ENCODE measurements at regions not wholly inside any gene's neighbourhood (a gene's known extent, or its start where the extent isn't known, plus 50 kb on each side); places are given as distances from the start of the nearest gene placed in this dataset.
"Not testable (repeated sequence)": the region's sequence is repeated elsewhere in the genome, so short reads cannot be mapped to it uniquely, and the experiment has no call there.

DNA sequence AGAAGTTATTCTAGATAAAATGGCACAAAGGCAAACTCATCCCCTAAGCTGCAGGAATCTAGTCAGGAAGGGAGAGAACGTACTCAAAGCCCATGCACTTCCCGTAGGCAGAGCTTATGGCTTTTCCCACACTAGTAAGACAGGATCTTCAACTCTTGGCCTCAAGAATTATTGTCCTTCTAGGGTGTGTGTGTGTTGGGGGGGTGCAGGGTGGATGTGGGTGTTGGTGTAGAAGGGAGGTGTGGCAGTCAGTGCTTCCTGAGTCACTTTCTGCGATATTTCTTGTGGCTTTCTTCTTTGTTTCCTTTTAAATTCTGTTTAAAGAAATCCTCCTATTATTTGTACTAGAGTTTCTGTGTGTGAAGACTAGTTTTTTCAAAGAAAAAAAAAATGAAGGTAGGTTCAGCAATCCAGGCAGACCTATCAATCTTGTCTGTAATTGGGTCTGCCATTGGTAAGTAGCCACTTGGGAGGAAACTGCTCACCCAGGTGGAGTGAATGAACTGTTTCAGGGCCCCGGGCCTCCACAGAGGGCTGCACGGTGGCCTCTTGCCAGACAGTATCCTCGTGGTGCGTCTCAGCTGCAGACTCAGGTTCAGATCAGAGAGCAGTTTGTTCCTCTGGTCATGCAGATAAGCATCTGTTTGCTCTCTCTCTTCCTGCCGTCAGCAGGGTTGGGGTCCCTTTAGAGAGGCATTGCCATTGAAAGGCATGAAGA, 131.9 kb downstream of the NPR3 start:
- peak in 2 of 3 donors; percentile 57 to 87 for DNase-seq (ENCODE audit: low read depth in 2 of 3, low spot score in 2 of 3)

DNA sequence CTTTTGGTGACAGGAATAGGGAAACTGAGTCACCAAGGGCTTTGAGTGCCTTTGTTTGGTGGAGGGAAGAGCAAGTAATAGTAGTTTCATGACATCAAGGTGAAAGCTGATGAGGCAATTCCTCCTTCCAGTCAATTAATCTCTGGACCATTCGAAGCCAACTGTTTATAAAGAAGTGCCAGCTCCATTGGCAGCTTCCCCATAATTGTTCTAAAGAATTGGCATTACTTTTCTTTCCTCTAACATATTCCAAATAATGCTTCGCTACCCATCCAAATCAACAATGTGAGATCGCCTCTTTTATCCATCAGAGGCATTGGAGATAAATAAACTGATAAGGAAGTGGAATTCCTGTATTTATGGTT, 132.4 kb downstream of the NPR3 start:
- peak in 1 of 3 donors; percentile 42 for DNase-seq (ENCODE audit: low read depth in 2 of 3, low spot score in 2 of 3)

DNA sequence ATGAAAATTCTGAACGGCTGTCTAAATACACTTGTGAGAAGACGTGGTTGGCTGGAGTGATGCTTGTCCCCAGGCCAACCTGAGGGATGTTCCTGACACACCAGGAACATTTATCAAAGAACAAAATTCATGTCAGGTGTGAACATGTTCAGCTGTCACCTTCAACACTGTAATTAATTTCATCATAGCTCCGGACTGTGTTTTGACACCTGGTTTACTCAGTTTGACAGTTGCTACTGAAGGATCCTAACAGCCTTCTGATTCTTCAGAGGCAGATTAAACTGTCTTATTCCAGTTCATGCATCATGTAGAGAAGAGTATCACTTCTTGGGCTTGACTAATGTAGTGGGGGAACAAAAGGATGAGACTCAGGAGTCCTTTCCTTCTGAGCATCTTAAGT, 134.1 kb downstream of the NPR3 start:
- no peak for DNase-seq (ENCODE audit: low read depth in 2 of 3, low spot score in 2 of 3)

DNA sequence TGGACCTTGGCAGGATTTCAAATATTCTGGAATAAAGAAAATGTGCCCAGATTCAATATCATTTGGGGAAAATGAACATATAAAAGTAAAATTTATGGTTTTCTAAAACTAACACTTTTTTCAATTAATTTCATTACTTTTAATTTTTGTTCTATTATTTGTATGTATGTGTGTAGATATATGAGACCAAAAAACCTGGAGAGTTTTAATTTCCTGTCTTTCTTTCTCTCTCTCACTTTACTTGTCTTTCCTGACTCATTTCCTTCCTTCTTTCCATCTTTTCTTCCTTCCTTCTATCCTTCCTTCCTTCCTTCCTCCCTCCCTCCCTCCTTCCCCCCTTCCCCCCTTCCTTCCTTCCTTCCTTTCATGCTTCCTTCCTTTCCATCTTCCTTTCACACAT, 137.0 kb downstream of the NPR3 start:
- DNase-seq (ENCODE audit: low read depth in 2 of 3, low spot score in 2 of 3) = no peak

GRCh38 chr5:32848681-32849080, 137.6 kb downstream of the NPR3 start:
- DNase-seq (ENCODE audit: low read depth in 2 of 3, low spot score in 2 of 3) = no peak

DNA sequence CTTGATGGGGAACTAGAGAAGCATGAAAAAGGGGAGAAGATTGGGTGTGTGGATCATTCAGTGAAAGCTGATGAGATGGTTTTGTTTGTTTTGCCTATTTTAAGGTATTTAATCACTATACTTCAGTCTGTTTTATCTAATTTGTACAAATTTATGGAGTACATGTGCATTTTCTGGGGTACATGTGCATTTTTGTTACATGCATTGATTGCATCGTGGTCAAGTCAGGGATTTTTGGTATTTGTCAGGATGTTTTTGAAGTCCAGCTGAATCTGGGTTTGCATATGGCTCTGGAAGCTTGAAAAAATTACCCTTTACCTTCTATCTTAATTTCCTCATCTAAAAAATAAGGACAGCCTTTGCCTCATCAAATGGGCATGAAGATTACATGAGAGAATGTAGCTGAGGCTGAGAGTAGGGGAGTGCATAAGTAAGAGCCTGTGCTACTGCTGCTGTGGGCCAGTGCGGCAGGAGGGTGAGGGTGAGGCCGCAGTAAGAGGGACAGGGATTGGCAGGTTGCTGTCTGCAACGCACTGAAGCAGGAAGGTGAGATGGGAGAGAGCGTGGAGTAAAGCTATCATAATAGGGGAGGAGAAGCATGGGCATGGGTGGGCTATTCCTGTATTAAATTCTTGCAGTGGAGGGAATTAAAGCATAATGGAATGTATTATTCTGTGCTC, 139.8 kb downstream of the NPR3 start:
- DNase-seq (ENCODE audit: low read depth in 2 of 3, low spot score in 2 of 3) = no peak

DNA sequence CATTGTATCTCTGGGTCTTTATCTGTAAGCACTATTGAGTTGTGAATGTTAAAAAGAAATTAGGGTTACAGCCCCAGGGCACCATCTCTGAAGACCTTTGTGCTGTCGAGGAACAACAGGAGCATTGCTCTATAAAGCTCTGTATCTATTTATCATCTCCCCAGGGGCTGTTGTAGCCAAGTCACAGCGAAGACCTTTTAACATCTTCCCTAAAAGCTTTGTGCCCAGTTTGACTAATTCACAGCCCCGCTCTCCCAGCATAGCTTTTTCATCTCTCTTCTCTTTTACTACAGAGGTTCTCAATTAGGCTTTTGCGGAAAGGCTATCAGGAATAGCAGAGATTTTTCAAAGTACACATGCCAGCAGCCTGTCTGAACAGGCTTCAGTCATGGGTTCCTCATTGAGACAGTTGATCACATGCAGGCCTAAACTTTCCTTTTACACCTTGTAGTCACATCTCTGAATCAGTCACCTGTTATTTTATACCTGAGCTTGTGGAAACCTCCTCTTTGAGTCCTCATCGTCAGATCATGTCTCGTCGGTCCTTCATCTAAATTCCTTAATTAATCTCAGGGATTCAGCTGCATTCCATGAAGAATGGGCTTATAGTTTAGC, 140.5 kb downstream of the NPR3 start:
- DNase-seq (ENCODE audit: low read depth in 2 of 3, low spot score in 2 of 3) = no peak

GRCh38 chr5:32852535-32852934, 141.4 kb downstream of the NPR3 start:
- peak in 2 of 3 donors; percentile 54 to 74 for DNase-seq (ENCODE audit: low read depth in 2 of 3, low spot score in 2 of 3)

- DNase-seq (ENCODE audit: low read depth in 2 of 3, low spot score in 2 of 3) = no peak
Observed at GRCh38 chr5:32852976-32853375, 141.9 kb downstream of the NPR3 start.

GRCh38 chr5:32854473-32854872, 143.4 kb downstream of the NPR3 start:
- no peak for DNase-seq (ENCODE audit: low read depth in 2 of 3, low spot score in 2 of 3)

DNA sequence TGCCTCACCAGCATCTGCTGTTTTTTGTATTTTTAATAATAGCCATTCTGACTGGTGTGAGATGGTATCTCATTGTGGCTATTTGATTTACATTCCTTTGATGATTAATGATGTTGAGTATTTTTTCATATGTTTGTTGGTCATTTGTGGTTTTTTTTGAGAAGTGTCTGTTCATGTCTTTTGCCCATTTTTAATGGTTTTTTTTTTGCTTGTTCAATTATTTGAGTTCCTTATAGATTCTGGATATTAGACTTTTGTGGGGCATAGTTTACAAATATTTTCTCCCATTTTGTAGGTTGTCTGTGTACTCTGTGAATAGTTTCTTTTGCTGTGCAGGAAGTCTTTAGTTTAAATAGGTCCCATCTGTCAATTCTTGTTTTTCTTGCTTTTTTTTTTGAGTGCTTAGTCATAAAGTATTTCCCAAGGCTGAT, 148.1 kb downstream of the NPR3 start:
- no peak for DNase-seq (ENCODE audit: low read depth in 2 of 3, low spot score in 2 of 3)

DNA sequence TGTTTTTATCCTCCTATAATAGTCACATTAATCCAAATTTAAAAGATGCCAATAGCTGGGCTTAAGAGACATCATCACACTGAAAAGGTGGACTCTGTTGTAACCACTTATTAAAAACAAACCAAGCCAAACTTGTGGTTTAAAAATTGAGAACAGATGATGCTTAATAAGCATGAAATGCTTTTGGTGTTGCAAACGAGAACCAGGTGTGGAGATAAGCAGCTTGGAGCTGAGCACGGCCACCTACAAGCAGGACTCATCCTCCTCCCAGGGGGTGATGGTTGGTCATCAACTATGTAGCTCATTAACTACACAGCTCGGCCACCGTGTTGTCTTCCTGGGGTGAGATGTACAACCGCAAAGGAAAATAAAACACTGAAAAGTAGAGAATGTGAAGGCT, 154.4 kb downstream of the NPR3 start:
- no peak for DNase-seq (ENCODE audit: low read depth in 2 of 3, low spot score in 2 of 3)

DNA sequence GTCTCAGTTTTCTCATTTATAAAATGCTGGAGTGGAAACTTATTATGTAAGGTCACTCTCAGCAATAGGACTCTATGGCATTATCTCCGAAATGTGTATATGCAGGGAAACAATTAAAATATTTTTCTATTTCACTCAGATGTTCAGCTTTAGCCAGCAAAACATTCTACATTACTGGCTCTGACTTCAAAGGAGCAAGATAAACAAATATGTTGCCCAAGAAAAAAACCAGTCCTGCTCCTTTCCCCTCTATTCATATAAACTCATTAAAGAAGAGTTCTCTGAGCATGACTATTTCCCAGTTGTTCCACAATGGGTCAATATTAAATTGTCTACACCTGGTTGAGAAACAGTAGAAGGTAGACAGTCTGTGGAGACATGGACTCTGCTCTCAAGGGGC, 155.0 kb downstream of the NPR3 start:
- DNase-seq (ENCODE audit: low read depth in 2 of 3, low spot score in 2 of 3) = no peak

- no peak for DNase-seq (ENCODE audit: low read depth in 2 of 3, low spot score in 2 of 3)
Observed at GRCh38 chr5:32869216-32869615, 158.1 kb downstream of the NPR3 start.

DNA sequence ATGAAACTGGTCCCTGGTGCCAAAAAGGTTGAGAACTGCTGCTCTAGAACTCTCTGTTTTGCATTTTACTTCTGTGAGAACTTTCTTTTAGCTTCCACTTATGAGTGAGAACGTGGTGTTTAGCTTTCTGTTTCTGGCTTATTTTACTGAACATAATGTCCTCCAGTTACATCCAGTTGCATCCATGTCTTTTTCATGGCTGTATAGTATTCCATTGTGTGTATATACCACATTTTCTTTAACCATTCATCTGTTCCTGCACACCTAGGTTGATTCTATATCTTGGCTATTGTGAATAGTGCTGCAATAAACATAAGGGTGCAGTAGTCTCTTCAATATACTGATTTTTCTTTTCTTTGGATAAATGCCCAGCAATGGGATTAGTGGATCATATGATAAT, 165.7 kb downstream of the NPR3 start:
- no peak for DNase-seq (ENCODE audit: low read depth in 2 of 3, low spot score in 2 of 3)

GRCh38 chr5:32879364-32879763, 168.2 kb downstream of the NPR3 start:
- not testable (repeated sequence) for DNase-seq (ENCODE audit: low read depth in 2 of 3, low spot score in 2 of 3)

GRCh38 chr5:32880796-32881195, 169.7 kb downstream of the NPR3 start:
- DNase-seq (ENCODE audit: low read depth in 2 of 3, low spot score in 2 of 3) = no peak

- no peak for DNase-seq (ENCODE audit: low read depth in 2 of 3, low spot score in 2 of 3)
Observed at GRCh38 chr5:32887390-32887789, 176.3 kb downstream of the NPR3 start.

GRCh38 chr5:32889078-32889477, 178.0 kb downstream of the NPR3 start:
- no peak for DNase-seq (ENCODE audit: low read depth in 2 of 3, low spot score in 2 of 3)

DNA sequence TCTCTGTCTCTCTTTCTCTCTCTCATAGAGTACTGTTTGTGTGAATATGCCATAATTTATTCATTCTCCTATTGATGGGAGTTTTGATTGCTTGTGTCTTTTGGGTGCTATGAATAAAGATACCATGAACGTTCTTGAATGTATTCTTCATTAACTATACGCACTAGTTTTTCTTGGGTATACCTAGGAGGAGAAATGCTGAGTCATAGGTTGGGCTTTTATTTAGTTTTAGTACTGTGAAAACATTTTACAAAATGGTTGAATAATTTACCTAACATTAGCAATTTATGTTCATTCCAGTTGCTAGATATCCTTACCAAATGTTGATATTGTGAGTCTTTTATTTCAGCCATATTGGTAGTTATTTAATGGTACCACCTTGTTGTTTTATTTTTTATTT, 192.5 kb downstream of the NPR3 start:
- DNase-seq (ENCODE audit: low read depth in 2 of 3, low spot score in 2 of 3) = no peak

DNA sequence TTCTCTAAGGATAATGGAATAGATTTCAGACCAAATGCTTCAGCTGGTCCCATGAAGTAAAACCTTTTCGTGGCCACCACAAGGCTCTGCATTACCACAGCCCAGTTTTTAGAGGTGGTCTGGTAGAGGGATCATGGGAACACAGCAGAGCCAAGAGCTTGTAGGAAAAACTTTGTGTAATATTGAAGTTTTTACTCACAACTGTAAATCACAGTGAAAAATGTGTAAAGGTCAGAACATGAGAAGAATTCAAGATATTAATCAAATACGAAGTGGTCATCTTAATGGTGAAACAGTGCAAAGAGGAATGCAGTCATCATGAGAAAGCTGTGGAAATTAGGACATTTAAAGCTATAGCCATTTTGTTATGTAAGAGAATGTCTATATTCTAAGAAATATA, 197.5 kb downstream of the NPR3 start:
- no peak for DNase-seq (ENCODE audit: low read depth in 2 of 3, low spot score in 2 of 3)

- no peak for DNase-seq (ENCODE audit: low read depth in 2 of 3, low spot score in 2 of 3)
Observed at GRCh38 chr5:32909207-32909606, 198.1 kb downstream of the NPR3 start.

All from hematopoietic multipotent progenitor cell (in vitro differentiated cells).